ENCODE measurements at regions not wholly inside any gene's neighbourhood (a gene's known extent, or its start where the extent isn't known, plus 50 kb on each side); places are given as distances from the start of the nearest gene placed in this dataset.

DNA sequence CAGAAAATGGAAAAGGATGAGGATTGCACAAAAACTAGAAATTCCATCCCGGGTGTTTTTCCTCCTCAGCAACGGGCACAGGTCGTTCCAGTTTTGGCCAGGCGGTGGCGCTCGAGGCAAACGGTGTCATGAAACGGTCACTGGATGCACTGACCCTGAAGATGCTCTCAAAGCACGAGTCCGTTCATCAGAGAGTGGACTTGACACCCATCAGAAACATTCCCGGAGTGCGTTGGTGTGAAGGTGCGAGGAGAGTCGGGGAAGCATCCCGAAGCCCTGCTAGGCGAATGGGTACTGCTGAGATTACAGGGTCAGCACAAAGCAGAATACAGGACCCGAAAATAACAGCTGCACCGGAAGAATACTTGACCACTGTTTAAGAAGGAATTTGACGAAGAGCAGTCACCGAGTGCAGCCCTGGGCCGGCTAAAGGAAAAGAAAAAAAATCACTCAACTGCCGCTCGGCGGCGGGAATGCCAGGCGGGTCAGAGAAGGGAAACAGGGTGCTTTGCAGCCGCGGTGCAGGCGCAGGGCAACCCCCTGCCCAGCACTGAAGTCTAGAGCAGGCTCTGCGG lies 71.7 kb upstream of the ETS2 start (continued):
- TF ChIP-seq, protein P1, sequence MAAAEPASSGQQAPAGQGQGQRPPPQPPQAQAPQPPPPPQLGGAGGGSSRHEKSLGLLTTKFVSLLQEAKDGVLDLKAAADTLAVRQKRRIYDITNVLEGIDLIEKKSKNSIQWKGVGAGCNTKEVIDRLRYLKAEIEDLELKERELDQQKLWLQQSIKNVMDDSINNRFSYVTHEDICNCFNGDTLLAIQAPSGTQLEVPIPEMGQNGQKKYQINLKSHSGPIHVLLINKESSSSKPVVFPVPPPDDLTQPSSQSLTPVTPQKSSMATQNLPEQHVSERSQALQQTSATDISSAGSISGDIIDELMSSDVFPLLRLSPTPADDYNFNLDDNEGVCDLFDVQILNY (CRISPR knock-in tag; conservative IDR thresholded peaks at IDR 0.05) = no peak
- TF ChIP-seq, protein P2, sequence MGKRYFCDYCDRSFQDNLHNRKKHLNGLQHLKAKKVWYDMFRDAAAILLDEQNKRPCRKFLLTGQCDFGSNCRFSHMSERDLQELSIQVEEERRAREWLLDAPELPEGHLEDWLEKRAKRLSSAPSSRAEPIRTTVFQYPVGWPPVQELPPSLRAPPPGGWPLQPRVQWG (CRISPR knock-in tag; IDR thresholded peaks at IDR 0.05; ENCODE audit: borderline replicate concordance, low read depth) = no peak
- TF ChIP-seq, protein P3, sequence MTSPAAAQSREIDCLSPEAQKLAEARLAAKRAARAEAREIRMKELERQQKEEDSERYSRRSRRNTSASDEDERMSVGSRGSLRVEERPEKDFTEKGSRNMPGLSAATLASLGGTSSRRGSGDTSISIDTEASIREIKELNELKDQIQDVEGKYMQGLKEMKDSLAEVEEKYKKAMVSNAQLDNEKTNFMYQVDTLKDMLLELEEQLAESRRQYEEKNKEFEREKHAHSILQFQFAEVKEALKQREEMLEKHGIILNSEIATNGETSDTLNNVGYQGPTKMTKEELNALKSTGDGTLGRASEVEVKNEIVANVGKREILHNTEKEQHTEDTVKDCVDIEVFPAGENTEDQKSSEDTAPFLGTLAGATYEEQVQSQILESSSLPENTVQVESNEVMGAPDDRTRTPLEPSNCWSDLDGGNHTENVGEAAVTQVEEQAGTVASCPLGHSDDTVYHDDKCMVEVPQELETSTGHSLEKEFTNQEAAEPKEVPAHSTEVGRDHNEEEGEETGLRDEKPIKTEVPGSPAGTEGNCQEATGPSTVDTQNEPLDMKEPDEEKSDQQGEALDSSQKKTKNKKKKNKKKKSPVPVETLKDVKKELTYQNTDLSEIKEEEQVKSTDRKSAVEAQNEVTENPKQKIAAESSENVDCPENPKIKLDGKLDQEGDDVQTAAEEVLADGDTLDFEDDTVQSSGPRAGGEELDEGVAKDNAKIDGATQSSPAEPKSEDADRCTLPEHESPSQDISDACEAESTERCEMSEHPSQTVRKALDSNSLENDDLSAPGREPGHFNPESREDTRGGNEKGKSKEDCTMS (CRISPR knock-in tag; conservative IDR thresholded peaks at IDR 0.05) = no peak
- TF ChIP-seq, protein P4, sequence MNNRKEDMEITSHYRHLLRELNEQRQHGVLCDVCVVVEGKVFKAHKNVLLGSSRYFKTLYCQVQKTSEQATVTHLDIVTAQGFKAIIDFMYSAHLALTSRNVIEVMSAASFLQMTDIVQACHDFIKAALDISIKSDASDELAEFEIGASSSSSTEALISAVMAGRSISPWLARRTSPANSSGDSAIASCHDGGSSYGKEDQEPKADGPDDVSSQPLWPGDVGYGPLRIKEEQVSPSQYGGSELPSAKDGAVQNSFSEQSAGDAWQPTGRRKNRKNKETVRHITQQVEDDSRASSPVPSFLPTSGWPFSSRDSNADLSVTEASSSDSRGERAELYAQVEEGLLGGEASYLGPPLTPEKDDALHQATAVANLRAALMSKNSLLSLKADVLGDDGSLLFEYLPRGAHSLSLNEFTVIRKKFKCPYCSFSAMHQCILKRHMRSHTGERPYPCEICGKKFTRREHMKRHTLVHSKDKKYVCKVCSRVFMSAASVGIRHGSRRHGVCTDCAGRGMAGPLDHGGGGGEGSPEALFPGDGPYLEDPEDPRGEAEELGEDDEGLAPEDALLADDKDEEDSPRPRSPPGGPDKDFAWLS (CRISPR knock-in tag; IDR thresholded peaks at IDR 0.05; ENCODE audit: borderline replicate concordance) = no peak
- TF ChIP-seq, protein P5, sequence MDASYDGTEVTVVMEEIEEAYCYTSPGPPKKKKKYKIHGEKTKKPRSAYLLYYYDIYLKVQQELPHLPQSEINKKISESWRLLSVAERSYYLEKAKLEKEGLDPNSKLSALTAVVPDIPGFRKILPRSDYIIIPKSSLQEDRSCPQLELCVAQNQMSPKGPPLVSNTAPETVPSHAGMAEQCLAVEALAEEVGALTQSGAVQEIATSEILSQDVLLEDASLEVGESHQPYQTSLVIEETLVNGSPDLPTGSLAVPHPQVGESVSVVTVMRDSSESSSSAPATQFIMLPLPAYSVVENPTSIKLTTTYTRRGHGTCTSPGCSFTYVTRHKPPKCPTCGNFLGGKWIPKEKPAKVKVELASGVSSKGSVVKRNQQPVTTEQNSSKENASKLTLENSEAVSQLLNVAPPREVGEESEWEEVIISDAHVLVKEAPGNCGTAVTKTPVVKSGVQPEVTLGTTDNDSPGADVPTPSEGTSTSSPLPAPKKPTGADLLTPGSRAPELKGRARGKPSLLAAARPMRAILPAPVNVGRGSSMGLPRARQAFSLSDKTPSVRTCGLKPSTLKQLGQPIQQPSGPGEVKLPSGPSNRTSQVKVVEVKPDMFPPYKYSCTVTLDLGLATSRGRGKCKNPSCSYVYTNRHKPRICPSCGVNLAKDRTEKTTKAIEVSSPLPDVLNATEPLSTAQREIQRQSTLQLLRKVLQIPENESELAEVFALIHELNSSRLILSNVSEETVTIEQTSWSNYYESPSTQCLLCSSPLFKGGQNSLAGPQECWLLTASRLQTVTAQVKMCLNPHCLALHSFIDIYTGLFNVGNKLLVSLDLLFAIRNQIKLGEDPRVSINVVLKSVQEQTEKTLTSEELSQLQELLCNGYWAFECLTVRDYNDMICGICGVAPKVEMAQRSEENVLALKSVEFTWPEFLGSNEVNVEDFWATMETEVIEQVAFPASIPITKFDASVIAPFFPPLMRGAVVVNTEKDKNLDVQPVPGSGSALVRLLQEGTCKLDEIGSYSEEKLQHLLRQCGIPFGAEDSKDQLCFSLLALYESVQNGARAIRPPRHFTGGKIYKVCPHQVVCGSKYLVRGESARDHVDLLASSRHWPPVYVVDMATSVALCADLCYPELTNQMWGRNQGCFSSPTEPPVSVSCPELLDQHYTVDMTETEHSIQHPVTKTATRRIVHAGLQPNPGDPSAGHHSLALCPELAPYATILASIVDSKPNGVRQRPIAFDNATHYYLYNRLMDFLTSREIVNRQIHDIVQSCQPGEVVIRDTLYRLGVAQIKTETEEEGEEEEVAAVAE (CRISPR knock-in tag; IDR thresholded peaks at IDR 0.05; ENCODE audit: borderline replicate concordance) = 0 out of 2 replicates have a peak, but pooled peaks have one; percentile 38
- TF ChIP-seq, protein P6, sequence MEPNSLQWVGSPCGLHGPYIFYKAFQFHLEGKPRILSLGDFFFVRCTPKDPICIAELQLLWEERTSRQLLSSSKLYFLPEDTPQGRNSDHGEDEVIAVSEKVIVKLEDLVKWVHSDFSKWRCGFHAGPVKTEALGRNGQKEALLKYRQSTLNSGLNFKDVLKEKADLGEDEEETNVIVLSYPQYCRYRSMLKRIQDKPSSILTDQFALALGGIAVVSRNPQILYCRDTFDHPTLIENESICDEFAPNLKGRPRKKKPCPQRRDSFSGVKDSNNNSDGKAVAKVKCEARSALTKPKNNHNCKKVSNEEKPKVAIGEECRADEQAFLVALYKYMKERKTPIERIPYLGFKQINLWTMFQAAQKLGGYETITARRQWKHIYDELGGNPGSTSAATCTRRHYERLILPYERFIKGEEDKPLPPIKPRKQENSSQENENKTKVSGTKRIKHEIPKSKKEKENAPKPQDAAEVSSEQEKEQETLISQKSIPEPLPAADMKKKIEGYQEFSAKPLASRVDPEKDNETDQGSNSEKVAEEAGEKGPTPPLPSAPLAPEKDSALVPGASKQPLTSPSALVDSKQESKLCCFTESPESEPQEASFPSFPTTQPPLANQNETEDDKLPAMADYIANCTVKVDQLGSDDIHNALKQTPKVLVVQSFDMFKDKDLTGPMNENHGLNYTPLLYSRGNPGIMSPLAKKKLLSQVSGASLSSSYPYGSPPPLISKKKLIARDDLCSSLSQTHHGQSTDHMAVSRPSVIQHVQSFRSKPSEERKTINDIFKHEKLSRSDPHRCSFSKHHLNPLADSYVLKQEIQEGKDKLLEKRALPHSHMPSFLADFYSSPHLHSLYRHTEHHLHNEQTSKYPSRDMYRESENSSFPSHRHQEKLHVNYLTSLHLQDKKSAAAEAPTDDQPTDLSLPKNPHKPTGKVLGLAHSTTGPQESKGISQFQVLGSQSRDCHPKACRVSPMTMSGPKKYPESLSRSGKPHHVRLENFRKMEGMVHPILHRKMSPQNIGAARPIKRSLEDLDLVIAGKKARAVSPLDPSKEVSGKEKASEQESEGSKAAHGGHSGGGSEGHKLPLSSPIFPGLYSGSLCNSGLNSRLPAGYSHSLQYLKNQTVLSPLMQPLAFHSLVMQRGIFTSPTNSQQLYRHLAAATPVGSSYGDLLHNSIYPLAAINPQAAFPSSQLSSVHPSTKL (CRISPR knock-in tag; IDR thresholded peaks at IDR 0.05) = peak; percentile 53
- TF ChIP-seq FOXO1 (CRISPR knock-in tag; IDR thresholded peaks at IDR 0.05) = no peak; the same call in 1 of the 2 replicates
- TF ChIP-seq HHEX (CRISPR knock-in tag; IDR thresholded peaks at IDR 0.05) = no peak
